HEK293 (cell line): ENCODE measurements at regions not wholly inside any gene's neighbourhood (a gene's known extent, or its start where the extent isn't known, plus 50 kb on each side); places are given as distances from the start of the nearest gene placed in this dataset.
A peak's percentile ranks its signal among the peaks of the same experiment; 100 is the strongest.

Experiments
- CTCF ChIA-PET: fragments of 350-600 bp; formaldehyde crosslinking; extraction: SDS; loops from one replicate; lab custom pipeline; 2021; ENCODE audit warnings: antibody characterized with exemption; lab: Yijun Ruan, JAX
- POLR2A ChIA-PET: fragments of 300-600 bp; formaldehyde crosslinking; extraction: SDS; loops from one replicate; lab custom pipeline; 2020; ENCODE audit warnings: antibody characterized with exemption, inconsistent platforms; lab: Yijun Ruan, JAX
- H3K27ac ChIP-seq: fragments of 200-500 bp; sonication (Bioruptor generic); 2 replicates; pipeline ENCODE4 v1.5.1; 2014; ENCODE audit warnings: low read depth, low read length, control low read depth, inconsistent platforms; ENCODE audit errors: extremely low read depth
- H3K36me3 ChIP-seq, 2 experiments: fragments of 200-500 bp in 1 of 2; sonication (Bioruptor generic) in 1 of 2; 1 replicate in 1 of 2; 2 replicates in 1 of 2; pipeline ENCODE4 v1.5.1; 2014 to 2017; ENCODE audit warnings: inconsistent platforms in 2 of 2, low read length in 2 of 2; ENCODE audit not compliant: control insufficient read depth in 2 of 2, insufficient read depth in 1 of 2
- H3K4me1 ChIP-seq: fragments of 200-500 bp; sonication (Bioruptor generic); 2 replicates; pipeline ENCODE4 v1.5.1; 2014; ENCODE audit warnings: mild to moderate bottlenecking, low read length, inconsistent platforms; ENCODE audit not compliant: control insufficient read depth, insufficient read depth
- H3K4me3 ChIP-seq: 2 replicates; pipeline ENCODE4 v1.5.1; 2011; ENCODE audit warnings: low read depth, mild to moderate bottlenecking, control low read depth, low read length, moderate library complexity
- H3K9me3 ChIP-seq: fragments of 200-500 bp; sonication (Bioruptor generic); 2 replicates; pipeline ENCODE4 v1.5.1; 2014; ENCODE audit warnings: low read depth, low read length, inconsistent platforms; ENCODE audit not compliant: control insufficient read depth, insufficient read depth
- FEZF1 ChIP-seq: fragments of 450-650 bp; formaldehyde crosslinking; IDR thresholded peaks from 2 replicates; pipeline ENCODE4 v1.5.1; 2016; ENCODE audit warnings: missing biosample characterization, missing genetic modification characterization
- HOXD13 ChIP-seq: sonication (generic); formaldehyde crosslinking; IDR thresholded peaks from 2 replicates; pipeline ENCODE4 v1.8.0; 2022; ENCODE audit warnings: missing genetic modification reagents, borderline replicate concordance
- PRDM10 ChIP-seq: fragments of 450-650 bp; formaldehyde crosslinking; IDR thresholded peaks from 2 replicates; pipeline ENCODE4 v1.5.1; 2016; ENCODE audit warnings: missing biosample characterization, missing genetic modification characterization
- SALL2 ChIP-seq: fragments of 450-650 bp; formaldehyde crosslinking; IDR thresholded peaks from 2 replicates; pipeline ENCODE4 v1.5.0; 2017; ENCODE audit warnings: missing biosample characterization, mild to moderate bottlenecking, missing genetic modification characterization, borderline replicate concordance
- ZBTB17 ChIP-seq: fragments of 450-650 bp; formaldehyde crosslinking; IDR thresholded peaks from 2 replicates; pipeline ENCODE4 v1.5.1; 2016; ENCODE audit warnings: missing biosample characterization, missing genetic modification characterization
- ZBTB48 ChIP-seq: fragments of 450-650 bp; formaldehyde crosslinking; IDR thresholded peaks from 2 replicates; pipeline ENCODE4 v1.5.1; 2016; ENCODE audit warnings: missing biosample characterization, missing genetic modification characterization
- ZNF121 ChIP-seq: fragments of 450-650 bp; formaldehyde crosslinking; IDR thresholded peaks from 2 replicates; pipeline ENCODE4 v1.5.1; 2016; ENCODE audit warnings: missing biosample characterization, missing genetic modification characterization
- ZNF394 ChIP-seq: fragments of 450-650 bp; formaldehyde crosslinking; IDR thresholded peaks from 2 replicates; pipeline ENCODE4 v1.5.1; 2016; ENCODE audit warnings: missing biosample characterization, missing genetic modification characterization, mild to moderate bottlenecking, moderate library complexity, borderline replicate concordance
- ZNF629 ChIP-seq: fragments of 450-650 bp; formaldehyde crosslinking; IDR thresholded peaks from 2 replicates; pipeline ENCODE4 v1.5.1; 2017; ENCODE audit warnings: missing biosample characterization, missing genetic modification characterization
- ZNF645 ChIP-seq: fragments of 450-650 bp; formaldehyde crosslinking; IDR thresholded peaks from 2 replicates; pipeline ENCODE4; 2016; ENCODE audit warnings: missing biosample characterization, missing genetic modification characterization
- TF ChIP-seq, protein P1 (sequence below): fragments of 450-650 bp; formaldehyde crosslinking; IDR thresholded peaks from 2 replicates; pipeline ENCODE4 v1.5.1; 2016; ENCODE audit warnings: missing biosample characterization, missing genetic modification characterization
- TF ChIP-seq, protein P2 (sequence below): fragments of 450-650 bp; formaldehyde crosslinking; IDR thresholded peaks from 2 replicates; pipeline ENCODE4 v1.5.1; 2017; ENCODE audit warnings: missing biosample characterization, missing genetic modification characterization
- TF ChIP-seq, protein P3 (sequence below): fragments of 450-650 bp; IDR thresholded peaks from 2 replicates; pipeline ENCODE4 v1.5.1; 2018; ENCODE audit warnings: missing biosample characterization, mild to moderate bottlenecking, missing genetic modification characterization

- TF ChIP-seq, protein P1, sequence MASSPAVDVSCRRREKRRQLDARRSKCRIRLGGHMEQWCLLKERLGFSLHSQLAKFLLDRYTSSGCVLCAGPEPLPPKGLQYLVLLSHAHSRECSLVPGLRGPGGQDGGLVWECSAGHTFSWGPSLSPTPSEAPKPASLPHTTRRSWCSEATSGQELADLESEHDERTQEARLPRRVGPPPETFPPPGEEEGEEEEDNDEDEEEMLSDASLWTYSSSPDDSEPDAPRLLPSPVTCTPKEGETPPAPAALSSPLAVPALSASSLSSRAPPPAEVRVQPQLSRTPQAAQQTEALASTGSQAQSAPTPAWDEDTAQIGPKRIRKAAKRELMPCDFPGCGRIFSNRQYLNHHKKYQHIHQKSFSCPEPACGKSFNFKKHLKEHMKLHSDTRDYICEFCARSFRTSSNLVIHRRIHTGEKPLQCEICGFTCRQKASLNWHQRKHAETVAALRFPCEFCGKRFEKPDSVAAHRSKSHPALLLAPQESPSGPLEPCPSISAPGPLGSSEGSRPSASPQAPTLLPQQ (tag by site-specific recombination): 0 out of 2 replicates have a peak, but pooled peaks have one; percentile 34
Observed at GRCh38 chr20:51917886-51918535, 115.7 kb upstream of the SALL4 start (continued).

- ChIA-PET CTCF (interaction anchor here (0.6 kb wide), 1 partner anchor 544 kb away, joined by 3 read pairs; no protein-coding TSS in a partner anchor), POLR2A (no interaction called here)
- peak; percentile 66 for TF ChIP-seq ZNF121 (tag by site-specific recombination)
- TF ChIP-seq FEZF1 (tag by site-specific recombination): no peak
- H3K4me1 ChIP-seq: peaks cover 10% of the 10 kb centered on the region
- H3K9me3 ChIP-seq: no peaks in the 10 kb centered on the region
- H3K4me3 ChIP-seq: no peak overlapping the region
- no peak overlapping the region for H3K27ac ChIP-seq
- no peaks in the 10 kb centered on the region for H3K36me3 ChIP-seq
Observed at GRCh38 chr20:51916244-51916643, 113.9 kb upstream of the SALL4 start.

DNA sequence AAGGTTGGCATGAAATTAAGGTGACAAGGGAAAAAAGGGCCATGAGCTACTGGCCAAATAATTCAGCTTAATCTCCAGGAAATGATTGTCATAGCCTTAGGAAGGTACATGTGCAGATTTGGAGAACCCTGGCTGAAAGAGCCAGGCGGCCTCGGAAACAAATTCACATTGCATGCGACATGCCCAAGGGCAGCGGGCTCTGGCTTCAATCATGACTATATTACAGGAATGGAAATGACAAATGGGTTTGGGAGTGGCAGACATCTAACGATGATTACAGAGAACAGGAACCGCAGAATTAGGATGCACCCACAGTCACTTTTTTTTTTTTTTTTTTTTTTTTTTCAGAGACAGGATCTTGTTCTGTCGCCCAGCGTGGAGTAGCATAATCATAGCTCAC, 112.4 kb upstream of the SALL4 start:
- POLR2A ChIA-PET: no interaction called here
- Histone ChIP-seq H3K36me3 (no peaks in the 10 kb centered on the region), H3K9me3 (no peaks in the 10 kb centered on the region), H3K4me1 (peaks cover 20% of the 10 kb centered on the region), H3K4me3 (no peak overlapping the region), H3K27ac (no peak overlapping the region)
- TF ChIP-seq SALL2 (no peak), ZBTB17 (tag by site-specific recombination) (peak; percentile 66)
- CTCF ChIA-PET: interaction anchor here (0.6 kb wide), 1 partner anchor 262 kb away, joined by 4 read pairs; no protein-coding TSS in a partner anchor

GRCh38 chr20:51910321-51911050, 108.2 kb upstream of the SALL4 start:
- ChIA-PET POLR2A (no interaction called here), CTCF (interaction anchor here (0.6 kb wide), 1 partner anchor 206 kb away, joined by 3 read pairs; no protein-coding TSS in a partner anchor)
- Histone ChIP-seq H3K27ac (no peak overlapping the region), H3K4me3 (no peak overlapping the region), H3K9me3 (no peaks in the 10 kb centered on the region), H3K4me1 (peaks cover 10% of the 10 kb centered on the region), H3K36me3 (no peaks in the 10 kb centered on the region)
- peak; percentile 69 for TF ChIP-seq PRDM10 (tag by site-specific recombination)
- TF ChIP-seq HOXD13 (CRISPR knock-in tag): peak; percentile 85
- TF ChIP-seq, protein P2, sequence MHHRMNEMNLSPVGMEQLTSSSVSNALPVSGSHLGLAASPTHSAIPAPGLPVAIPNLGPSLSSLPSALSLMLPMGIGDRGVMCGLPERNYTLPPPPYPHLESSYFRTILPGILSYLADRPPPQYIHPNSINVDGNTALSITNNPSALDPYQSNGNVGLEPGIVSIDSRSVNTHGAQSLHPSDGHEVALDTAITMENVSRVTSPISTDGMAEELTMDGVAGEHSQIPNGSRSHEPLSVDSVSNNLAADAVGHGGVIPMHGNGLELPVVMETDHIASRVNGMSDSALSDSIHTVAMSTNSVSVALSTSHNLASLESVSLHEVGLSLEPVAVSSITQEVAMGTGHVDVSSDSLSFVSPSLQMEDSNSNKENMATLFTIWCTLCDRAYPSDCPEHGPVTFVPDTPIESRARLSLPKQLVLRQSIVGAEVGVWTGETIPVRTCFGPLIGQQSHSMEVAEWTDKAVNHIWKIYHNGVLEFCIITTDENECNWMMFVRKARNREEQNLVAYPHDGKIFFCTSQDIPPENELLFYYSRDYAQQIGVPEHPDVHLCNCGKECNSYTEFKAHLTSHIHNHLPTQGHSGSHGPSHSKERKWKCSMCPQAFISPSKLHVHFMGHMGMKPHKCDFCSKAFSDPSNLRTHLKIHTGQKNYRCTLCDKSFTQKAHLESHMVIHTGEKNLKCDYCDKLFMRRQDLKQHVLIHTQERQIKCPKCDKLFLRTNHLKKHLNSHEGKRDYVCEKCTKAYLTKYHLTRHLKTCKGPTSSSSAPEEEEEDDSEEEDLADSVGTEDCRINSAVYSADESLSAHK (tag by site-specific recombination): no peak
- 0 out of 2 replicates have a peak, but pooled peaks have one; percentile 18 for TF ChIP-seq ZBTB48
- peak; percentile 78 for TF ChIP-seq ZBTB17 (tag by site-specific recombination)
- TF ChIP-seq ZNF645 (tag by site-specific recombination): no peak
- TF ChIP-seq ZNF629 (tag by site-specific recombination): 0 out of 2 replicates have a peak, but pooled peaks have one; percentile 15
- TF ChIP-seq, protein P3, sequence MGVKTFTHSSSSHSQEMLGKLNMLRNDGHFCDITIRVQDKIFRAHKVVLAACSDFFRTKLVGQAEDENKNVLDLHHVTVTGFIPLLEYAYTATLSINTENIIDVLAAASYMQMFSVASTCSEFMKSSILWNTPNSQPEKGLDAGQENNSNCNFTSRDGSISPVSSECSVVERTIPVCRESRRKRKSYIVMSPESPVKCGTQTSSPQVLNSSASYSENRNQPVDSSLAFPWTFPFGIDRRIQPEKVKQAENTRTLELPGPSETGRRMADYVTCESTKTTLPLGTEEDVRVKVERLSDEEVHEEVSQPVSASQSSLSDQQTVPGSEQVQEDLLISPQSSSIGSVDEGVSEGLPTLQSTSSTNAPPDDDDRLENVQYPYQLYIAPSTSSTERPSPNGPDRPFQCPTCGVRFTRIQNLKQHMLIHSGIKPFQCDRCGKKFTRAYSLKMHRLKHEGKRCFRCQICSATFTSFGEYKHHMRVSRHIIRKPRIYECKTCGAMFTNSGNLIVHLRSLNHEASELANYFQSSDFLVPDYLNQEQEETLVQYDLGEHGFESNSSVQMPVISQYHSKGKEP (tag by site-specific recombination): 0 out of 2 replicates have a peak, but pooled peaks have one; percentile 13
- peak; percentile 74; the same call in 1 of the 2 replicates for TF ChIP-seq ZNF394 (tag by site-specific recombination)
